Activated CD4-positive, CD25-positive, alpha-beta regulatory T cell treated with anti-CD3 and anti-CD28 coated beads, Interleukin-2, amount 50 U/mL, for 16 hours (primary cell): ENCODE measurements at regions not wholly inside any gene's neighbourhood (a gene's known extent, or its start where the extent isn't known, plus 50 kb on each side); places are given as distances from the start of the nearest gene placed in this dataset.
"Not testable (repeated sequence)": the region's sequence is repeated elsewhere in the genome, so short reads cannot be mapped to it uniquely, and the experiment has no call there.

Source experiments
- DNase-seq: peaks from one replicate; pipeline ENCODE4 v3.0.0-alpha.2; 2020; ENCODE audit warnings: low read depth, low spot score

DNA sequence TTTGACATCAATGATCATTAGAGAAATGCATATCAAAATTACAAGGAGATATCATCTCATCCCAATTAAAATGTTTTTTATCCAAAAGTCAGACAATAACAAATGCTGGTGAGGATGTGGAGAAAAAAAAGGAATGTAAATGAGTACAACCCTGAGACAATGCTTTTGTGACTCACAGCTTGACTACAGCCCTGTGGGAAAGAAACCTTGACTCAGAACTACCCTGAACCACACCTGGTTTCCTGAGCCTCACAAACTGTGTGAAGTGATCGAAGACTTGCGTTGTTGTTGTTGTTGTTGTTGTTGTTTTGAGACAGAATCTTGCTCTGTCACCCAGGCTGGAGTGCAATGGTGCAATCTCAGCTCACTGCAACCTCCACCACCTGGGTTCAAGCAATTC is 266.6 kb upstream of the MYT1L start:
- DNase-seq: no peak

DNA sequence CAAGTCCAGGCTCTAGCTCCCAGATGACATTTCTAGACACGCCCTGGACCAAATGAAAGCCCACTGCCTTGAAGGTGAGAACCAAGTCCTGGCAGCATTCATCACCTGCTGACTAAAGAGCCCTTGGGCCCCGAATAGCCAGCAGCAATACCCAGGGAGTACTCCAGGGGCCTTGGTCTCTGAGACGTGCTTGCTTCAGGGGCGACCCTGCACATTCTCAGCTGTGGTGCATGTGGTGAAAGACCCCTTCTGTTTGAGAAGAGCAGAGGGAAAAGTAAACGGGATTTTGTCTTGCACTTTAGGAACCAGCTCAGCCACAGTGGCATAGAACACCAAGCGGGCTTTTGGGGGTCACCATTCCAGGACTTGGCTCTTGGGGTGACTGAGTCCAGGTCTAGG is 260.5 kb upstream of the MYT1L start:
- no peak for DNase-seq

DNA sequence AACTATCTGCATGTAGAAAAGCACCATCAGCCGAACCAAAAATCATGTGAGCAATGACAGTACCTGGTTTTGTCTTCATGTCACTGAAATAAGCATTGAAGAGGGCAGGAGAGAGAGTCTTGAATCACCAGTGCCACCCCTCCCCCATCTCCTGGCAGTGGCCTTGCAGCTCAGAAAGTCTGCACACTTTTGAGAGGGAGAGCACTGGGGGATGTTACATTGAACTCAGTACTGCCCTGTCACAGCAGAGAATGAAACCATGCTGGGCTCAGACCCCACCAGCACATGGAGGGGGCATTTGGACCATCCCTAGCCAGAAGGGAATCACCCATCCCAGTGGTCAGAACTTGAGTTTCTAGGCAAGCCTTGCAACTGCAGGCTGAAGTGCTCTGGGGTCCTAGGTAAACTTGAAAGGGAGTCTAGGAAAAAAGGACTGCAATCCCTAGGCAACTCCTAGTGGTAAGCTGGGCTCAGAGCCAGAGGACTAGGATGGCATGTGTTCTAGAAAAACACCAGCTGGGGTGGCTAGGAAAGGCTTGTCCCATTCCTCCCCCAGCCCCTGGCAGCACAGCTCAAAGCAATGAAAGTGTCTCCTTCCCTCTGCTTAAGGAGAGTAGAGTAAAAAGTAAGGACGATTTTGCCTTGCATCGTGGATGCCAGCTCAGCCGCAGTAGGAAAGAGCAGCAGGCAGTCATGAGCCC is 259.9 kb upstream of the MYT1L start:
- DNase-seq: no peak

DNA sequence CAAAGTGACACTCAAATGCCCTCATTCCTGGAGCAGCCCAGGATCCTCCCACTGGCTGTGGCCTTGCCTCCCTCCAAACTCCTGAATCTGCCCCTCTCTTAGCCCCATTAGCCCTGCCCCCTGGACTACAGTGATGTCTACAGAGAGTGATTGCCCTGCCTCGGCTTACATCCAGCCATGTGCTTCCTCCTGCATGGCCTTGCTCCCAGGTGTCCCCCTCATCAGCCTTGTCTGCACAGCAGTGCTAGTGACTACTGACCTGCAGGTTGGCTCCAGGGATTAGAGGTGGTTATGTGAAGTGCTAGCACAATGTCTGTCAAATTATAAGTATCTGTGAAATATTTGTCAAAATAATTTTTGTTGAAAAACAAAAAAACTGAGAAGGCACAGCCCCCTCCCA is 259.1 kb upstream of the MYT1L start:
- DNase-seq: no peak

DNA sequence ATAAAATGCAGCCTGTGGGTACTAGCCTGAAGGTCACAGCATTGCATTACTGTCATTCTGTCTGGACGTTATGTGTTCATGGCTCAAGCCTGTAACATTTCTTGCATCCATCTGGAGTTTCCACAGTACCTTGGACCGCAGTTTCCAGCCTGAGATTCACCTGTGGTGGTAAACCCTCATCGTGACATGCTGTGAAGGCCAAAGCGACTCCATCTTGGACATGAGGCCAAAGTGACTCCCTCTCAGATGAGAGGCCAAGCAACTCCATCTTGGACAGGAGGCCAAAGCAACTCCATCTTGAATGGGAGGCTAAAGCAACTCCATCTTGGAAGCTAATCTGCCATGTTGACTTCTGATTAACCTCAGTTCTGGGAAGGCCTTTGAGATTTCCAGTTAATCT is 257.7 kb upstream of the MYT1L start:
- no peak for DNase-seq

DNA sequence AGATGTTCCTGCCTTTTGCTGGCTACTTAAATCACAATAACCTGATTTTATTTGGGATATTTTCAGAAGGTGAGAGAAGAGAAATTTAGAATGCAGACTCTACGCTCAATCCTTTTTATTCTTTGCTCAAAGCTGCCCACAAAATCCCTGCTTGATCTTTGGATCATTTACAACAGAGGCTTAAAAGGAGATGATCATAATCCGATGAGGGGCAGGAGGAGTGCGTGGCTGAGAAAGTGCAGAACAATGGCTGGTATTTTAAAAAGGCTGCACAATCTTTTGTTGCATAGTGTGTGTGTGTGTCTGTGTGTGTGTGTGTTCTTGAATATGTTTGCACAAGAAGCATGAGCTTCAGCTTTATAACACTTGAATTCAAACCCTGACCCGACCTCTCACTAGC is 256.3 kb upstream of the MYT1L start:
- DNase-seq: no peak

DNA sequence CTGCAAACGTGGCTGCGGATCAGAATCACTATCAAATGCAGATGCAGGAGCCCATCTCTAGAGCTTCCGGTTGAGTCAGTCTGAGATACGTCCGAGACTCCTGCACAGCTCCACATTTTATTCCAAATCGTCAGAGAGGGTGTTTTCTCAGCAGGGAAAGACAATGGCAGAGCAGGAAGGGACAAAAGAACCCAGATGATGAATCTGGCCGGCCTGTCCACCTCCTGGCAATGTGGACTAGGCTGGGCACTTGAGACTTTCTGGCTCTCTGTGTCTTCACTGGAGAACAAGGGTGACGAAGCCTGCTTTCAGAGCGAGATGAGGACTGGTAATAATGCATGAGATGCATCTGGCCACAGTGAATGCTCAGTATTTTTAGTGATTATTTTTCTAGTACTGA is 255.9 kb upstream of the MYT1L start:
- DNase-seq: no peak

DNA sequence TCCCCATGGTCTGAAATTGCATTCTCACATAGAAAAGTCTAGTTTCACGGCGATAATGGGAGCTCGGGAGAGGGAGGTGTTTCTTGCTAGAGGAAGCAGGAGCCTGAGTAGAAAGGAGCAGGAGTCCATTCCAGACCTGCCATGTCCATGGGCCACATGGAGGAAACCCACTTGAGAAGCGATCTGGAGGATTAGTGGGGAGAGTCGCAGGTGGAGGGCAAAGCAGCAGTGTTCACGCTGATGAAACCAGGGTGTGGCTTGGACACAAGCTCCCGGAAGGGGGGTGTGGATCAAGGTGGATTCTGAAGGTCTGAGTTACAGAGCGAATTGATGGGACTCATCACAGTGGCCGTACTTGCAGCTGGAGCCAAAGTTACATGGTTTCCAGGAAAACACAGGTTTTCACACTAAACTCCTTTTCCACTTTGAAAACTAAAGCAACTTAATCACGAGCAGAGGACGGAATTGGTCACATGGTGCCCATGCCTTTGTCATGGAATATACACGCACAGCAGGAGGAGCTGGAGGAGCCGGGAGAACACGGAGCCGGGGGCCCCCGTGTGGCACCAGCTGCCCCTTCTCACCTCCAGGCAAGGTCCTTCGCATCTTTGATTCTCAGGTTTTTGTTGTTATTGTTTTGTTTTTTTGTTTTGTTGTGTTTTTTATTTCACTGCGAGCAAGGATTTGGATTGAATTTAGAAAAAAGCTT is 255.1 kb upstream of the MYT1L start:
- no peak for DNase-seq

DNA sequence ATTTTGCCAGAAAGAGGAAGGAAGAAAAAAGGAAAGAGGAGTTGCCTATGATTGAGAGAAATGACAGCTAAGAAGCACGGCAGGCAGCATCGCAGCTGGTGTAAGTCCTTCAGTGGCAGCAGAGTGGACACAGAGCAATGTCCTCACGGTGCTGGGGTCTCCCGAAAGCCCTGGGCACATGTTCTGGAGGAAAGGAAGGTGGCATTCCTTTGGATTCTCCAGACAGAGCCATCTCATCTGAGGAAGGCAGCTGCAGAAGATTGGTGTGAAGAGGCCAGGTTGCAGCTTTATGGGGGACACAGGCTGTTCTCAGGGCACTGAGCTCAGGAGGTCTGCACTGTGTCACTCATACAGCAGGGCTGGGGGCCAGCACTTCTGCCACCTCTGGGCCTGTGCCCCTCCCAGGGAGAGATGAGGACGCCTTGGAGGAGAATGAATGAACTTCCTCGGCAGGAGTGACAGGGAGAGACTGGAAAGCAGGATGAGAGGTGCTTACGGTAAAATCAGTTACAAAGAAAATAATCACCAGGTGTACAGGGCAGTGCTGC is 252.0 kb upstream of the MYT1L start:
- DNase-seq: no peak

DNA sequence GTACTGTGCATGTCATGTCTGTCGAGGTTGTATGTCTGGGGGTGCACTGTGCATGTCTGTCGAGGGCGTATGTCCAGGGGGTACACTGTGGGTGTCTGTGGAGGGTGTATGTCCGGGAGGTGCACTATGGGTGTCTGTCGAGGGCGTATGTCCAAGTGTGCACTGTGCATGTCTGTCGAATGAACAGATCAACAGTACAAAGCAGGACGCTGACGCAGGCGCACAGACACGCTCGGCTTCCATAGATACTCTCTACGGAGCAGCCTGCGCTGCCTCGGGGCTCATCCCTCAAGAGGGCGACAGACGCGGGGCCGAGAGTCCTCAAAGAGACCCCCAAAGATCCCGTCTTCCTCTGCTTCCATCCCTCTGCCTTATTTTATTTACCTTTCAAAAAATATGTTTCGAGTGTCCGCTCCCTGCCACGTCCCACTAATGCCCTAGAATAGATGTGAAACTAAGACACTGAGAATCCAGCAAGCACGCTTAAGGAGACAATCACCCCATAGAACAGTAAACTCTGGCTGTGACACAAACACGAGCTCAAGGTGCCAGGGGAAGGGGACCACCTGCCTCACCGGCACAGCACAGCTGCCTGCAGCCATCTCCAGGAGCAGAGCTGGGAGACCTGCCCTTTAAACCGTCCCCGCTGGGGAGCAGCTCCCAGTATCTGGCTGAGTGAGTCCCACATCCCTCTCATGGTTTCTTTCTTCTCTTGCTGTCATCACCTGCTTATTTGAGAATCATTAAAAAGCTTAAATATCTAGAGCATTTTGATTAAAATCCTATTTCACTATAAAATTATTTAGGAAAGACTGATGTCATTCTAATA is 250.5 kb upstream of the MYT1L start:
- no peak for DNase-seq

DNA sequence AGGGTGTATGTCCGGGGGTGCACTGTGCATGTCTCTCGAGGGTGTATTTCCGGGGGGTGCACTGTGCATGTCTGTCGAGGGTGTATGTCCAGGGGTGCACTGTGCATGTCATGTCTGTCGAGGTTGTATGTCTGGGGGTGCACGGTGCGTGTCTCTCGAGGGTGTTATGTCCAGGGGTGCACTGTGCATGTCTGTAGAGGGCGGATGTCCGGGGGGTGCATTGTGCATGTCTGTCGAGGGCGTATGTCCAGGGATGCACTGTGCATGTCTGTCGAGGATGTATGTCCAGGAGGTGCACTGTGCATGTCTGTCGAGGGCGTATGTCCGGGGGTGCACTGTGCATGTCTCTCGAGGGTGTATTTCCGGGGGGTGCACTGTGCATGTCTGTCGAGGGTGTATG is 249.8 kb upstream of the MYT1L start:
- DNase-seq: not testable (repeated sequence)

DNA sequence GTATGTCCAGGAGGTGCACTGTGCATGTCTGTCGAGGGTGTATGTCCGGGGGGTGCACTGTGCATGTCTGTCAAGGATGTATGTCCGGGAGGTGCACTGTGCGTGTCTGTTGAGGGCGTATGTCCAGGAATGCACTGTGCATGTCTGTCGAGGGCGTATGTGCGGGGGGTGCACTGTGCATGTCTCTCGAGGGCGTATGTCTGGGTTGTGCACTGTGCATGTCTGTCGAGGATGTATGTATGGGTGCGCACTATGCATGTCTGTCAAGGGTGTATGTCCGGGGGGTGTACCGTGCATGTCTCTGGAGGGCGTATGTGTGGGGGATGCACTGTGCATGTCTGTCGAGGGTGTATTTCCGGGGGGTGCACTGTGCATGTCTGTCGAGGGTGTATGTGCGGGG is 249.3 kb upstream of the MYT1L start:
- no peak for DNase-seq

DNA sequence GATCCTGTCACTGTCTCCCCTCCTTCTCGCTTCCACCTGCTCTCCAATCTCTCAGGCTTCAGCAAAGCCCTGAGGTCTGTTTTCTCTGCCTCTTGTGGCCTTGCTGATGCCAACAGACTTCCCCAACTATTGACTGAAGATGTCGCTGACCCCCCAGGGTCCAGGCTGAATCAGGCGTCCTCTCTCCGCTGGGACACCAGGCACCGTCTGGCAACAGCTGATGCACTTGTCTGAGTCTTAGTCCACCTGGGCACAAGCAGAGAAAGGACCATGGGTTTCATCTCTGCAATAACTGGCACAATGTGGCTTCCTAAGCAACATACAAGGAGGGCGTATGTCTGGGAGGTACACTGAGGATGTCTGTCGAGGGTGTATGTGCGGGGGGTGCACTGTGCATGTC is 248.7 kb upstream of the MYT1L start:
- no peak for DNase-seq

DNA sequence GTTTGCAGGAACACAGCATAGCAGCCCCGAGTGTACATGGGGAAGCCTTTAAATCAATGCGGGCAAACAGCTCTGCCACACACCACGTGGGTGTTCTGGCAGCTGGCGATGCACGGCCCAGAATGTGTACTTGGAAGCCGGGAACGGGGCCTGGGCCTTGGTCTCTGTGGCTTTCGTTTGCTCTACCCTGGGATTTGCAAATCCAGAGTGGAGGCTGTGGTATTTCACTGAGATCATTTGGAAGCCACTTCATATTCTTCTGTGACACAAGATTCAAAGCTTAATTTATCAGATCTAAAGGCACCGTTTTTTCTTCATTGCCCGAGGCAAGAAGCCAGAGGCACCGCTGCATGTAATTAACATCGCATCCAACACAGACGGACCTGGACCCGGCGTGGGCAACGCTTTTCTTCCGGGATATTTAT is 246.3 kb upstream of the MYT1L start:
- no peak for DNase-seq

DNA sequence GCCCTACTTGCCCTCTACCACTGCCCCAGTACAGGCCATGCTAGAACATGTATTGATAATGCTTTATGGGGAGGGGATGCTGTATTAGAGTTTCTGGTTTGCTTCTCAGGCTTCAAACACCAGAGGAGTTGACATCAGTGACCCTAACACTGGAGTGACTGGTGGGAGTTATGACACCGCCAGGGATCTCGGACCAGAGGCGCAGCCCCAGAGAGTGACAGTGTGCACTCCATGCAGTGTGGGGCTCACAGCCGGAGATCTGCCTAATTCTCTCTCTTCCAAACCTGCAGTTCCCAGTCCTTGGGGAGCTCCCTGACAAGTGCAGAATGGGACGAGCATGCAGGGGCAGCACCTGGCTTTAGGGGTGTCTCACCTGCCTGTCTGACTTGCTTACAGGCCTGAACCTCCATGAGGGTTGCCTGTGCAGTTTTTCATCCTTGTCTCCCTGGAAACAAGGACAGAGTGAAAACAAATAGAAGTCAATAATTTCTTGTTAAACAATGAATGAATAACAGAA is 244.9 kb upstream of the MYT1L start:
- DNase-seq: no peak

DNA sequence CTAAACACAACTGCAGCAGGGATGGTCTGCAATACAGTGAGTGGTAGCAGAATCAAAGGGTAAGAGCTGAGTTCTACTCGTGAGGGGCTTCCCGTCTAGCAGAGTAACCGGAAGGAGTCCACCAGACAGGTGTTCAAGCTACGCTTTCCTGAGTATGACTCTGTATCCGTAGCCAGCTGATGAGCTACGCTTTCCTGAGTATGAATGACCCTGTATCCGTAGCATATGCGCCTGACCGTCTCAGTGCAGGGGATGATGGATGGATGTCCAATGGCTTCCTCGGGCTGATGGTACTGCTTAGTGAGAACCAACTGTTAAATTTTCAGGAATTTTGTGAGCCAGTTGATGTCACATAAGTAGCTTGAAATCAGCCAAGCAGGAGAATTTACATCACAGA is 244.1 kb upstream of the MYT1L start:
- no peak for DNase-seq

DNA sequence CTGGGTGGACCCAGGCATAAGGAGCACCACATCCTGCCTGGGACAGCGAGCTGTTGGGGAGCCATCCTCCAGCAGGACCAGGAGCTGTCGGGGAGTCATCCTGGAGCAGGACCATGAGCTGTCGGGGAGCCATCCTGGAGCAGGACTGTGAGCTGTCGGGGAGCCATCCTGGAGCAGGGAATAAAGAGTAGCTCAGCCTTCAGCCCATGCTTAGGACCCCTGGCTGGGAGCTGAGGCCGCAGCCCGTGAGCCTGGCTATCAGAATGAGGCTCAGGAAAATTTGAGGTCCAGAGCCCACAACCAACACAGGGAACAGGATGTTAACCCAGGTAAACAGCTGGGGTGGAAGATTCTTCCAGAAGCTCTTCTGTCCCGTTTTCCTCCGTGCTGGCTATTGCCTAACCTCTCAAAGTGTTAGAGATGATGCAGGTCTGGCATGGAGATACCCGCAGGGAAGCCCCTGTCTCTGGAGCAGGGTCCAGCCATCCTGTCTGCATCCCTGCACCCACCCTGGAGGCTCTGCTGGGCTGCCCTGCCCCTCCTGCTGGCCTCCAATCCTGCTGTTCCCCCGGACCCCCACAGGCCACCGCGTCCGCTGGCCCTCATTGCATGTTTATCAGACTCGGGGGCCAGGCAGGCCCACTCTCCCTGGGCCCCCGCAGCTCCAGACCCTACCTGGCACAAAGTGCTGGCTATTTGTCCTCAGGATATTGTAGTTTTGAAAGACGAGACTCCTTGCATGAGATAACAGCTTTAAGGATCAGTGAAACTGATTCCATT is 243.5 kb upstream of the MYT1L start:
- DNase-seq: no peak

DNA sequence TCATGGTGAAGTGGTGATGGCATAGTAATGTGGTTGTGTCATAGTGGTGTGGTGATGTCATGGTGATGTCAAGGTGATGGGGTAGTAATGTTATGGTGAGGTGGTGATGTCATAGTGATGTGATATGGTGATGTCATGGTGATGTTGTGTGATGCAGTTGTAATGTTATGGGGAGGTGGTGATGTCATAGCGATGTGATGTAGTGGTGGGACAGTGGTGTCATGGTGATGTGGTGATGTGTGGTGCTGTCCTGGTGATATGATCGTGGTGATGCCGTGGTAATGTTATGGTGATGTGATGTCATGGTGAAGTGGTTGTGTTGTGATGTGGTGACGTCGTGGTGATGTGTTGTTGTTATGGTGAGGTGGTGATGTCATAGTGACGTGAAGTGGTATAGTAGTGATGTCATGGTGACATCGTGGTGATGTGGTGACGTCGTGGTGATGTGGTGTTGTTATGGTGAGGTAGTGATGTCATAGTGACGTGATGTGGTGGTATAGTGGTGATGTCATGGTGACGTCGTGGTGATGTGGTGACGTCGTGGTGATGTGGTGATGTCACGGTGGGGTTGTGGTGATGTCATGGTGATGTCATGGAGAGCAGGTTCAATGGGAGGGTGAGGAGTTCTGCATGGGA is 242.7 kb upstream of the MYT1L start:
- DNase-seq: no peak

DNA sequence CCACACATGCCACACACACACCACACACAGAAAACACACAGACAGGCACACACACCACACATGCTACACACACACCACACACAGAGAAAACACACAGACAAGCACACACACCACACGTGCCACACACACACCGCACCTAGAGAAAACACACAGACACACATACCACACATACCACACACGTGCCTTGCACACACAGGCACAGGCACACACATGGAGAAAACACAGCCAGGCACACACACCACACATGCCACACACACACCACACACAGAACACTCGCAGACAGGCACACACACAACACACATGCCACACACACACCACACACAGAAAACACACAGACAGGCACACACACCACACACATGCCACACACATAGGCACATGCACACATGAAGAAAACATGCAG is 242.1 kb upstream of the MYT1L start:
- DNase-seq: no peak

DNA sequence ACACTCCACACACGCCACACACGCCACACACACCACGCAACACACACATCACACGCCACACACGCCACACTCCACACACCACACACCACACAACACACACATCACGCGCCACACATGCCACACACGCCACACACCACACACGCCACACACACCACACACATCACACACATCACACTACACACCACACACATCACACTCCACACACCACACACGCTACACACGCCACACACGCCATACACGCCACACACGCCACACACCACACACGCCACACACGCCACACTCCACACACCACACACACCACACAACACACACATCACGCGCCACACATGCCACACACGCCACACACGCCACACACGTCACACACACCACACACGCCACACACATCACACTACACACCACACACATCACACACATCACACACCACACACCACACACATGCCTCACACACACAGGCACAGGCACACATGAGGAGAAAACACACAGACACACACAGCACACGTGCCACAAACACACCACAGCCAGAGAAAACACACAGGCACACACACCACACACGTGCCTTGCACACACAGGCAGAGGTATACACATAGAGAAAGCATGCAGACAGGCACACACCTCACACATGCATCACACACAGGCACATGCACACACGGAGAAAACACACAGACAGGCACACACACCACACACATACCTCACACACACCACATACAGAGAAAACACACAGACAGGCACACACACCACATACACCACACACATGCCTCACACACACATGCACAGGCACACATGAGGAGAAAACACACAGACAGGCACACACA is 241.5 kb upstream of the MYT1L start:
- DNase-seq: no peak
